Prostate gland (tissue), 2 donors: ENCODE measurements at regions not wholly inside any gene's neighbourhood (a gene's known extent, or its start where the extent isn't known, plus 50 kb on each side); places are given as distances from the start of the nearest gene placed in this dataset.

Experiments used
- CTCF ChIP-seq, 4 experiments: fragments of 200-600 bp in 2 of 4; fragments of 450-650 bp in 2 of 4; sonication (generic) in 2 of 4; IDR thresholded peaks; 1 replicate in 3 of 4; 2 replicates in 1 of 4; pipeline ENCODE4 v1.5.1; 2016 to 2019; ENCODE audit warnings: antibody characterized with exemption in 4 of 4, mild to moderate bottlenecking in 2 of 4, moderate library complexity in 2 of 4
- POLR2A ChIP-seq: fragments of 450-650 bp; IDR thresholded peaks from one replicate; pipeline ENCODE4 v1.6.1; 2016; ENCODE audit warnings: antibody characterized with exemption, mild to moderate bottlenecking

DNA sequence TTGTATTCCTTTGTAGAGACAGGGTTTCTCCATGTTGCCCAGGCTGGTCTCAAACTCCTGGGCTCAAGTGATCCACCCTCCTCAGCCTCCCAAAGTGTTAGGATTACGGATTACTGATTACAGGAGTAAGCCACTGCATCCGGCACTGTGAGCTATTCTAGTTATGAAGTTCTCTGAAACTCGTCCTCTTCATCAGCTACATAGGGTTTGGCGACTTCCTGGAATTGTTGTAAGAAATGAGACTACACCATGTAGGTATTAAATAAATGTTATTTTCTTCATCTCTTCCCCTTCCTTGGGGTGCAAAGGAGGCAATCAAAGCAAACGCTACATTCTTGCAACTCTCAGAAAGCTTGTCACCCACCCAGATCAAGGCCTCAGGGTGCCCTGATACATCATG is 131.2 kb upstream of the TIAM1 start:
- no peak for TF ChIP-seq CTCF (IDR thresholded peaks at IDR 0.05)
- no peak for TF ChIP-seq POLR2A
